A549 (cell line): ENCODE measurements at regions not wholly inside any gene's neighbourhood (a gene's known extent, or its start where the extent isn't known, plus 50 kb on each side); places are given as distances from the start of the nearest gene placed in this dataset.

Experiments
- ATAC-seq, 2 experiments: fragments of 200-7000 bp in 1 of 2; fragments of >200 bp in 1 of 2; cut with Nextera tagmentation in 1 of 2; cut with Tn5 transposase in 1 of 2; 3 replicates each; pipeline versions ENCODE4 v1.8.0 to v1.9.1; 2018 to 2020; ENCODE audit warnings: mild to moderate bottlenecking in 1 of 2, moderate library complexity in 1 of 2
- CTCF ChIA-PET: fragments of 300-600 bp; sonication (Branson Sonifier 250); formaldehyde crosslinking; extraction: SDS; loops from one replicate; lab custom pipeline; 2021; ENCODE audit warnings: antibody characterized with exemption, inconsistent platforms; lab: Yijun Ruan, JAX
- POLR2A ChIA-PET: fragments of 350-600 bp; formaldehyde crosslinking; extraction: SDS; loops from one replicate; lab custom pipeline; 2021; ENCODE audit warnings: antibody characterized with exemption, inconsistent platforms; lab: Yijun Ruan, JAX
- DNase-seq, 2 experiments: peaks; one replicate each; pipeline versions ENCODE4 v3.0.0 to v3.0.0-alpha.2; 2011 to 2016; ENCODE audit warnings: low read depth in 1 of 2, low spot score in 1 of 2
- FAIRE-seq: peaks from 2 replicates; lab custom pipeline; 2011; peaks lifted over from hg19 to GRCh38; lab: Jason Lieb, UNC
- H3K27ac ChIP-seq, 2 experiments: fragments of >200 bp; sonication (Bioruptor Twin); formaldehyde crosslinking; 3 replicates each; pipeline ENCODE4 v1.5.1; 2016 to 2017
- H3K4me1 ChIP-seq: fragments of >200 bp; sonication (Bioruptor Twin); formaldehyde crosslinking; 3 replicates; pipeline ENCODE4 v1.6.1; 2016
- H3K4me2 ChIP-seq: fragments of >200 bp; sonication (Bioruptor Twin); formaldehyde crosslinking; 3 replicates; pipeline ENCODE4 v1.6.1; 2016
- H3K4me3 ChIP-seq: fragments of >200 bp; sonication (Bioruptor Twin); formaldehyde crosslinking; 3 replicates; pipeline ENCODE4 v1.5.1; 2016
- H3K9me3 ChIP-seq: fragments of >200 bp; sonication (Bioruptor Twin); formaldehyde crosslinking; 3 replicates; pipeline ENCODE4 v1.6.1; 2016
- ATOH8 ChIP-seq: fragments of 250-450 bp; sonication (Bioruptor Pico); IDR thresholded peaks from 2 replicates; pipeline ENCODE4 v1.5.0; 2020; ENCODE audit warnings: low read depth, mild to moderate bottlenecking, moderate library complexity
- BHLHE40 ChIP-seq: IDR thresholded peaks from 2 replicates; pipeline ENCODE4 v1.6.1; 2012; ENCODE audit warnings: low read depth, low read length, inconsistent platforms
- CBX2 ChIP-seq: fragments of 200-600 bp; sonication (generic); IDR thresholded peaks from 2 replicates; pipeline ENCODE4 v1.6.1; 2016; ENCODE audit warnings: low read depth, mild to moderate bottlenecking, borderline replicate concordance
- CHD2 ChIP-seq: fragments of 150-350 bp; IDR thresholded peaks from 2 replicates; pipeline ENCODE4 v1.6.1; 2014; ENCODE audit warnings: low read length; ENCODE audit not compliant: partially characterized antibody
- EHF ChIP-seq: fragments of 250-450 bp; sonication (Bioruptor Pico); IDR thresholded peaks from 2 replicates; pipeline ENCODE4 v1.5.0; 2020; ENCODE audit warnings: mild to moderate bottlenecking
- ESRRA ChIP-seq: fragments of 150-350 bp; IDR thresholded peaks from 2 replicates; pipeline ENCODE4 v1.6.1; 2014; ENCODE audit warnings: mild to moderate bottlenecking, low read length, borderline replicate concordance
- FOSB ChIP-seq: fragments of 250-450 bp; sonication (Bioruptor Pico); IDR thresholded peaks from 2 replicates; pipeline ENCODE4 v1.5.0; 2020; ENCODE audit warnings: mild to moderate bottlenecking, moderate library complexity
- GATA3 ChIP-seq: IDR thresholded peaks from 2 replicates; pipeline ENCODE4 v1.6.1; 2012; ENCODE audit warnings: borderline replicate concordance
- HDAC2 ChIP-seq: fragments of 200-600 bp; sonication (generic); IDR thresholded peaks from 2 replicates; pipeline ENCODE4 v1.6.1; 2016
- HOXA7 ChIP-seq: fragments of 250-450 bp; sonication (Bioruptor Pico); IDR thresholded peaks from 2 replicates; pipeline ENCODE4 v1.5.0; 2020; ENCODE audit warnings: mild to moderate bottlenecking, moderate library complexity
- HOXB13 ChIP-seq: fragments of 250-450 bp; sonication (Bioruptor Pico); IDR thresholded peaks from 2 replicates; pipeline ENCODE4 v1.5.0; 2020; ENCODE audit warnings: low read depth, mild to moderate bottlenecking, moderate library complexity
- KDM5A ChIP-seq: fragments of 200-600 bp; sonication (generic); IDR thresholded peaks from 2 replicates; pipeline ENCODE4 v1.6.1; 2016; ENCODE audit warnings: antibody characterized with exemption, mild to moderate bottlenecking
- MAFK ChIP-seq: fragments of 450-650 bp; IDR thresholded peaks from 2 replicates; pipeline ENCODE4 v1.6.1; 2014; ENCODE audit not compliant: partially characterized antibody
- MAZ ChIP-seq: fragments of 150-350 bp; IDR thresholded peaks from 2 replicates; pipeline ENCODE4 v1.6.1; 2014; ENCODE audit warnings: antibody characterized with exemption, low read depth, low read length, borderline replicate concordance
- MYC ChIP-seq: IDR thresholded peaks from 2 replicates; pipeline ENCODE4 v1.6.1; 2012; ENCODE audit warnings: mild to moderate bottlenecking, inconsistent platforms, low read length, improper control_type of control experiment, borderline replicate concordance
- NPAS2 ChIP-seq: fragments of 250-450 bp; sonication (Bioruptor Pico); IDR thresholded peaks from 2 replicates; pipeline ENCODE4 v1.8.0; 2022; ENCODE audit warnings: mild to moderate bottlenecking, moderate library complexity, borderline replicate concordance
- NR3C1 ChIP-seq: fragments of >200 bp; sonication (Bioruptor Twin); formaldehyde crosslinking; IDR thresholded peaks from 3 replicates; pipeline ENCODE4 v1.6.1; 2017
- POLR2A ChIP-seq: IDR thresholded peaks from 2 replicates; pipeline ENCODE4 v1.6.1; 2012; ENCODE audit warnings: mild to moderate bottlenecking, low read length
- POLR2AphosphoS2 ChIP-seq: conservative IDR thresholded peaks from 2 replicates; pipeline ENCODE4 v1.6.1; 2012; ENCODE audit warnings: low read length, improper control_type of control experiment, inconsistent platforms
- RAD21 ChIP-seq, 2 experiments: fragments of >200 bp in 1 of 2; sonication (Bioruptor Twin) in 1 of 2; formaldehyde crosslinking in 1 of 2; IDR thresholded peaks in 1 of 2; conservative IDR thresholded peaks in 1 of 2; 2 replicates in 1 of 2; 3 replicates in 1 of 2; pipeline ENCODE4 v1.6.1; 2012 to 2018; ENCODE audit warnings: inconsistent platforms in 1 of 2
- RFX5 ChIP-seq: fragments of 450-650 bp; IDR thresholded peaks from 2 replicates; pipeline ENCODE4 v1.7.1; 2014; ENCODE audit warnings: antibody characterized with exemption, mild to moderate bottlenecking, moderate library complexity
- SMC3 ChIP-seq: fragments of >200 bp; sonication (Bioruptor Twin); formaldehyde crosslinking; IDR thresholded peaks from 3 replicates; pipeline ENCODE4 v1.6.1; 2018; ENCODE audit warnings: inconsistent platforms
- TFCP2L1 ChIP-seq: fragments of 250-450 bp; sonication (Bioruptor Pico); IDR thresholded peaks from 2 replicates; pipeline ENCODE4 v1.5.0; 2021; ENCODE audit warnings: mild to moderate bottlenecking
- WGBS: methylation state at CpG from one replicate; pipeline ENCODE4 v1.1.6; 2017; ENCODE audit errors: missing lambda C conversion rate; 5-methylcytosine and 5-hydroxymethylcytosine counted together
- TF ChIP-seq, protein P1 (sequence below): fragments of 450-650 bp; IDR thresholded peaks from 2 replicates; pipeline ENCODE4 v1.6.1; 2014; ENCODE audit warnings: antibody characterized with exemption
- TF ChIP-seq, protein P2 (sequence below): fragments of 150-350 bp; IDR thresholded peaks from 2 replicates; pipeline ENCODE4 v1.6.1; 2014; ENCODE audit warnings: low read depth, mild to moderate bottlenecking, low read length

DNA sequence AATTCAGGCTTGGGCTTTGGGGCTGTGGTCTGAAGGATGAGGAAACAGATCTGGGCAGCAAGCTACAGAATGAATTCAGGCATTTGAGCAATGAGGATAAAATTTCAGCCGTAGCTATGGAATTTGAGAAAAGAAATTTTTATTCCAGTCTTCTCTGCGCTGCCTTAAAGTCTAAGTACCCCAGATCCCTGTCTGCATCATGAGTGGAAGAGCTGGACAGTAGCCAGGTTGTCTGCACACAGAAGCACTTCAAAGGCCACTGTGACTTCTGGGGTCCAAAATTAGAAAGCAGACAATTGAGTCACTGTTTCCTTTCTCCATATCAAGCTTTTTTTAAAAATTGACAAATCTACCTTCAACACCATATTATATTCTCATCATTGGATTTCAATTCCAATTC, 787.6 kb upstream of the GCFC2 start:
- ChIA-PET CTCF (no interaction called here), POLR2A (no interaction called here)
- H3K4me3 ChIP-seq = no peak overlapping the region
- no peak for DNase-seq
- no peak for FAIRE-seq
- H3K4me2 ChIP-seq = no peak overlapping the region
- WGBS = 41% methylated on average over 2 of the region's 2 CpGs
- H3K4me1 ChIP-seq = no peaks in the 10 kb centered on the region
- peaks cover 3% of the 10 kb centered on the region; the same call in 1 of the 3 replicates for H3K9me3 ChIP-seq
- no peak for ATAC-seq
- H3K27ac ChIP-seq = no peak overlapping the region
- no peak for TF ChIP-seq MAFK
- no peak for TF ChIP-seq MYC
- TF ChIP-seq NPAS2 (CRISPR knock-in tag) = no peak
- no peak for TF ChIP-seq BHLHE40
- TF ChIP-seq, protein P1, sequence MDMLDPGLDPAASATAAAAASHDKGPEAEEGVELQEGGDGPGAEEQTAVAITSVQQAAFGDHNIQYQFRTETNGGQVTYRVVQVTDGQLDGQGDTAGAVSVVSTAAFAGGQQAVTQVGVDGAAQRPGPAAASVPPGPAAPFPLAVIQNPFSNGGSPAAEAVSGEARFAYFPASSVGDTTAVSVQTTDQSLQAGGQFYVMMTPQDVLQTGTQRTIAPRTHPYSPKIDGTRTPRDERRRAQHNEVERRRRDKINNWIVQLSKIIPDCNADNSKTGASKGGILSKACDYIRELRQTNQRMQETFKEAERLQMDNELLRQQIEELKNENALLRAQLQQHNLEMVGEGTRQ = no peak
- no peak for TF ChIP-seq CHD2
- TF ChIP-seq FOSB = no peak
- no peak for TF ChIP-seq SMC3
- TF ChIP-seq ATOH8 (CRISPR knock-in tag) = no peak
- TF ChIP-seq RAD21 (conservative IDR thresholded peaks at IDR 0.05 in 1 of 2, IDR thresholded peaks at IDR 0.05 in 1 of 2) = no peak
- TF ChIP-seq TFCP2L1 (CRISPR knock-in tag) = no peak
- TF ChIP-seq, all 56 proteins: peak for 0

GRCh38 chr2:76491503-76491902, 780.8 kb upstream of the GCFC2 start:
- TF ChIP-seq HOXB13 (CRISPR knock-in tag) = no peak
- no peak for TF ChIP-seq CBX2
- TF ChIP-seq, protein P2, sequence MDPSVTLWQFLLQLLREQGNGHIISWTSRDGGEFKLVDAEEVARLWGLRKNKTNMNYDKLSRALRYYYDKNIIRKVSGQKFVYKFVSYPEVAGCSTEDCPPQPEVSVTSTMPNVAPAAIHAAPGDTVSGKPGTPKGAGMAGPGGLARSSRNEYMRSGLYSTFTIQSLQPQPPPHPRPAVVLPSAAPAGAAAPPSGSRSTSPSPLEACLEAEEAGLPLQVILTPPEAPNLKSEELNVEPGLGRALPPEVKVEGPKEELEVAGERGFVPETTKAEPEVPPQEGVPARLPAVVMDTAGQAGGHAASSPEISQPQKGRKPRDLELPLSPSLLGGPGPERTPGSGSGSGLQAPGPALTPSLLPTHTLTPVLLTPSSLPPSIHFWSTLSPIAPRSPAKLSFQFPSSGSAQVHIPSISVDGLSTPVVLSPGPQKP = no peak
- TF ChIP-seq POLR2AphosphoS2 = no peak
- no peak for TF ChIP-seq BHLHE40
- TF ChIP-seq TFCP2L1 (CRISPR knock-in tag) = no peak
- no peak for TF ChIP-seq NR3C1
- TF ChIP-seq ATOH8 (CRISPR knock-in tag) = no peak
- no peak for TF ChIP-seq ESRRA
- TF ChIP-seq POLR2A = no peak
- no peak for TF ChIP-seq MAZ
- TF ChIP-seq GATA3 = no peak
- no peak for TF ChIP-seq HOXA7 (CRISPR knock-in tag)
- no peak for TF ChIP-seq KDM5A
- no peak for TF ChIP-seq FOSB
- TF ChIP-seq HDAC2 = no peak
- TF ChIP-seq EHF (CRISPR knock-in tag) = no peak
- TF ChIP-seq RFX5 = no peak
- FAIRE-seq (no peak), DNase-seq (no peak), ATAC-seq (no peak)
- no peak overlapping the region for H3K27ac ChIP-seq
- H3K4me3 ChIP-seq = no peak overlapping the region
- CTCF ChIA-PET = no interaction called here
- 0 out of 3 replicates have a peak, but pooled peaks cover 2% of the 10 kb centered on the region for H3K9me3 ChIP-seq
- no peaks in the 10 kb centered on the region for H3K4me1 ChIP-seq
- no peak overlapping the region for H3K4me2 ChIP-seq
- 3% methylated on average over 1 of the region's 1 CpG for WGBS
- POLR2A ChIA-PET = no interaction called here
